ENCODE measurements at regions not wholly inside any gene's neighbourhood (a gene's known extent, or its start where the extent isn't known, plus 50 kb on each side); places are given as distances from the start of the nearest gene placed in this dataset.

DNA sequence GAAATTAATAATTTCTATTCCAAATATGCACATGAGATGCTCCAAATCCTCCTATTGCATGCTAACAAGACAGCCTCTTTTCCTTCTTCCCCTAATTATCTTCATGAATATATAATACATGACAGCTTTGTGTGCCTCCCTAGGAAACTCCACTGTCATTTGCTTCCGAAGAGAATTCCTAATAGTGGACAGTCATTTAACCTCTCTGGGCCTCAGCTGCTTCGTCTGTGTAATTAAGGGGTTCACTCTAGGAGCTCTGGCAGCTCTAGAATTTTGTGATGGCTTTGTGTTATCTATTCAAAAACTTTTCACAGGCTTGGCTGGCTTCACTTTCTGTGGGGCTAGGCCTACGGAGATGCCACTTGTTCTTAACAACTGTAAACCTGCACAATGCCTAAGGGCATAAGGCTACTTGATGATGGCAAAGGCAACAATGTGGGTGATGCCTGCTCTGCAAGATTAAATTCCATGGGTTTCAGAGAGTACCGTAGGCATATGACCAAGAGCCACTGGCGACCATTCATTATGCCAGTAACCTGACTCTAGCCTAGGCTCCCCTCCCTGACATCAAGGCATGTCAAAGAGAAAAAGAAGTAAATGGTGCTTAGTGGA, 333.8 kb upstream of the UMPS start:
- Mint-ChIP-seq H3K27ac (no peak overlapping the region), H3K4me3 (no peak overlapping the region), H3K4me1 (no peaks in the 10 kb centered on the region), H3K9me3 (no peaks in the 10 kb centered on the region), H3K27me3 (peaks cover 6% of the 10 kb centered on the region), H3K36me3 (ENCODE audit: low read depth) (no peaks in the 10 kb centered on the region)
- intact Hi-C loops (cut with micrococcal nuclease), result no loop called here
- DNase-seq, result no peak

DNA sequence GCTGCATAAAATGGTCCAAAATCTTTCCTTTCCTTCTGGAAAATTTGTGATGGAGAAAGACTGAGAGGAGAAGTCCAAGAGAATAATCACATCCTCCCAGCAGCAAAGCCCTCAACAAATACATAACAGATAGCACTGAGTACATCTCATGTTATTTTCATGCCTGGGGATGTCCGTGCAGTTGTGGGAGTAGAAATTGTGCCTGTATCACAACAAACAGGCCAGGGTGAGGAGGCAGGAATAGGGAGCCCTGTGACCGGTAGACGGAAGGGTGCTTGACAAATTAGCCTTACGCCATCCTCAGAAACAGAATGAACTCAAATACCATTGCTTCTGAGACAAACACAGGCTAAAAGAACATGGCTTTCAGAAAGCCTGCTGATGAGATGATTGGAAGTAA, 333.2 kb upstream of the UMPS start:
- Mint-ChIP-seq H3K27me3 (peaks cover 9% of the 10 kb centered on the region), H3K27ac (no peak overlapping the region), H3K4me1 (no peaks in the 10 kb centered on the region), H3K36me3 (ENCODE audit: low read depth) (no peaks in the 10 kb centered on the region), H3K4me3 (no peak overlapping the region), H3K9me3 (no peaks in the 10 kb centered on the region)
- no peak for DNase-seq
- intact Hi-C loops (cut with micrococcal nuclease), result no loop called here

DNA sequence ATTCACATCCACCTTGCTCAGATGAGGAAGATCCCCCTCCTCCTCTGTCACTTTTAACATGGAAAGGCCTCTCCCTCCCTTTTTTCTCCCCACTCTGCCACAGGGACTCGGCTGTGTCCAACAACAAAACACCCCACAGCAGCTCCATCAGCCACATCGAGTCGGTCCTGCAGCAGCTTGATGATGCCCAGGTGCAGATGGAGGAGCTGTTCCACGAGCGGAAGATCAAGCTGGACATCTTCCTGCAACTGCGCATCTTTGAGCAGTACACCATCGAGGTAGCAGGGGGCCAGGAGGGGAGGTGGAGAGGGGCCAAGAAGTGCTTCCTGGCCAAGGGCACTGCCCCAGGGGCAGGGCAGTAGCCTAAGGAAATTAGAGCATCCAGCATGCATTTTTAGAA, 331.7 kb upstream of the UMPS start:
- H3K27me3 Mint-ChIP-seq, result peaks cover 9% of the 10 kb centered on the region
- DNase-seq, result no peak
- H3K4me1 Mint-ChIP-seq, result no peaks in the 10 kb centered on the region
- H3K27ac Mint-ChIP-seq, result no peak overlapping the region
- H3K9me3 Mint-ChIP-seq, result no peaks in the 10 kb centered on the region
- no peak overlapping the region for H3K4me3 Mint-ChIP-seq
- H3K36me3 Mint-ChIP-seq (ENCODE audit: low read depth), result no peaks in the 10 kb centered on the region
- intact Hi-C loops (cut with micrococcal nuclease), result no loop called here

GRCh38 chr3:124401843-124402242, 328.4 kb upstream of the UMPS start:
- no peak overlapping the region for H3K27ac Mint-ChIP-seq
- no peak overlapping the region for H3K4me3 Mint-ChIP-seq
- no peaks in the 10 kb centered on the region for H3K4me1 Mint-ChIP-seq

DNA sequence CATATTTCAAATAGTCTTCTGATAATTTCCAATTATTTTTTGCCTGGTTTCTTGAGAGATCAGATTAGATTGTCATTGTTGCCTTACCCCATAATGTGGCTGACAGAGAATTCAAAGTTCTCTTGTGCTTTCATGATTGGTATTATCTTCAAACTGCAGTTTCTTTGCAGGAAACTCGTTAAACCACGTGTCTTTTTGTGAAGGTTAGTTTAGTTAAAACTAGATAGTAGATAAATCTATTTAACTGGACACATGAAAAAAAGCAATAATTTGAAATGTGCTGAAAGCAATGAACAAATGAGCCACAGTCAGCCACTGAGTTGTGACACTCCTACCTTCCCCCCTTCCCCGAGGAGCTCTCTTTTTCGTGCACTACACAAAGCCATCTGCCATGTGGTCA, 327.5 kb upstream of the UMPS start:
- Mint-ChIP-seq H3K36me3 (ENCODE audit: low read depth) (no peaks in the 10 kb centered on the region), H3K4me1 (no peaks in the 10 kb centered on the region), H3K4me3 (no peak overlapping the region), H3K9me3 (no peaks in the 10 kb centered on the region), H3K27me3 (peaks cover 6% of the 10 kb centered on the region), H3K27ac (no peak overlapping the region)
- no peak for DNase-seq
- intact Hi-C loops (cut with micrococcal nuclease), result no loop called here

More at GRCh38 chr3:124401843-124402242, 328.4 kb upstream of the UMPS start:
- Mint-ChIP-seq H3K9me3 (no peaks in the 10 kb centered on the region), H3K36me3 (ENCODE audit: low read depth) (no peaks in the 10 kb centered on the region), H3K27me3 (peaks cover 6% of the 10 kb centered on the region)
- DNase-seq, result no peak
- intact Hi-C loops (cut with micrococcal nuclease), result no loop called here

GRCh38 chr3:124404621-124405020, 325.6 kb upstream of the UMPS start:
- H3K27ac Mint-ChIP-seq, result no peak overlapping the region
- DNase-seq, result no peak
- intact Hi-C loops (cut with micrococcal nuclease), result no loop called here
- no peak overlapping the region for H3K4me3 Mint-ChIP-seq
- no peaks in the 10 kb centered on the region for H3K9me3 Mint-ChIP-seq
- H3K4me1 Mint-ChIP-seq, result no peaks in the 10 kb centered on the region
- peaks cover 9% of the 10 kb centered on the region for H3K27me3 Mint-ChIP-seq
- no peaks in the 10 kb centered on the region for H3K36me3 Mint-ChIP-seq (ENCODE audit: low read depth)

DNA sequence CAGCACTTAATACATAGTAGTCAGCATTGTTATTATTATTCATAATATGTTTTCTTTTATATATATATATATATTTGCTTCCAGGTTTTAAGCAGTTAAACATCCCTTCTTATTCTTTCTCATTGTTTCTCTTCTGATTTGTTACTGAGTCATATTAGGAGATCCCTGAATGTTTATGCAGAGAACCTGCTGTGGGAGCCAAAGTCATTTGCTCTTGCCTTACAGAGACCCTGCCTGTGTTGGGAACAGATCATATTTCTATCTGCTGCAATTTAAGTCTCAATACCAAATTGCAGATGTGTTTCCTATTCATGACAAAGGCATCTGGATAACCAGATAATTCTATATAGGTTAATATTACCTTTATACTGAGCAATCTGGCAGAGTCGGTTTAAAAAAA, 323.0 kb upstream of the UMPS start:
- intact Hi-C loops (cut with micrococcal nuclease), result no loop called here
- no peaks in the 10 kb centered on the region for H3K36me3 Mint-ChIP-seq (ENCODE audit: low read depth)

DNA sequence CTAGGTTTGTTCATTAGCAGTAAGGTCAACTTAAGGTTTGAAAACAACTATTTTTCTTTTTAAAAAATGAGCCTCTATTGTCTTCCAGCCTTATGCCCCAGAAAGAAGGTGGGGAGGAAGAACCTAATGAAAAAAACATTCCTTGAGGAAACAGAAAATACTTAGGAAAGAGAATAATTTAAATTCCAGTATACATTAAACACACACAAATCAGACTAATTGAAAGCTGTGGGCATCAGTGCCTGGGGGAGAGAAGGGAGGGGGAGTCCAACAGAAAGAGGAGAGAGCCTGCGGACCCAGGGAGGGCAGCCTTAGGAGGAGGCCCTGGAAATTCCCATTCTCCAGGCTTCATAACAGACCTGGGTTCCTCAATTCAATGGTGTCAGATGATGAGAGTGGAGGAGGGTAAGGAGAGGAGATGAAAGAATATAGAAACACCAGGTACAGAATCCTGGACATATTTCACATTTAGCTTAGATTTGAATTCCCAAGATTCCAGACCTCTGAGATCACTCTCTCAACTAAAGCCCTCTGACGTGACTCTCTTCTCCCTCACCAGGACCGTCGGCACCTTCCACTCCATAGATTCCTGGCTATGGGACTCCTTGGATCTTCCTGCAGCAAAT, 320.5 kb upstream of the UMPS start:
- Mint-ChIP-seq H3K4me1 (no peaks in the 10 kb centered on the region), H3K36me3 (ENCODE audit: low read depth) (no peaks in the 10 kb centered on the region), H3K27ac (no peak overlapping the region), H3K9me3 (no peaks in the 10 kb centered on the region), H3K4me3 (no peak overlapping the region), H3K27me3 (peaks cover 9% of the 10 kb centered on the region)
- intact Hi-C loops (cut with micrococcal nuclease), result no loop called here
- no peak for DNase-seq

More for the DNA sequence above, 323.0 kb upstream of the UMPS start:
- Mint-ChIP-seq H3K27me3 (peaks cover 9% of the 10 kb centered on the region), H3K4me3 (no peak overlapping the region), H3K9me3 (no peaks in the 10 kb centered on the region), H3K27ac (no peak overlapping the region), H3K4me1 (no peaks in the 10 kb centered on the region)
- DNase-seq, result no peak

- Mint-ChIP-seq H3K4me3 (no peak overlapping the region), H3K9me3 (no peaks in the 10 kb centered on the region), H3K4me1 (no peaks in the 10 kb centered on the region), H3K36me3 (ENCODE audit: low read depth) (no peaks in the 10 kb centered on the region), H3K27ac (no peak overlapping the region), H3K27me3 (peaks cover 9% of the 10 kb centered on the region)
- no peak for DNase-seq
- intact Hi-C loops (cut with micrococcal nuclease), result no loop called here
Observed at GRCh38 chr3:124410471-124410870, 319.8 kb upstream of the UMPS start.

- Mint-ChIP-seq H3K27ac (no peak overlapping the region), H3K9me3 (no peaks in the 10 kb centered on the region), H3K4me3 (no peak overlapping the region), H3K36me3 (ENCODE audit: low read depth) (no peaks in the 10 kb centered on the region), H3K4me1 (no peaks in the 10 kb centered on the region), H3K27me3 (peaks cover 7% of the 10 kb centered on the region)
- DNase-seq, result no peak
- intact Hi-C loops (cut with micrococcal nuclease), result no loop called here
Observed at GRCh38 chr3:124411728-124412127, 318.5 kb upstream of the UMPS start.

DNA sequence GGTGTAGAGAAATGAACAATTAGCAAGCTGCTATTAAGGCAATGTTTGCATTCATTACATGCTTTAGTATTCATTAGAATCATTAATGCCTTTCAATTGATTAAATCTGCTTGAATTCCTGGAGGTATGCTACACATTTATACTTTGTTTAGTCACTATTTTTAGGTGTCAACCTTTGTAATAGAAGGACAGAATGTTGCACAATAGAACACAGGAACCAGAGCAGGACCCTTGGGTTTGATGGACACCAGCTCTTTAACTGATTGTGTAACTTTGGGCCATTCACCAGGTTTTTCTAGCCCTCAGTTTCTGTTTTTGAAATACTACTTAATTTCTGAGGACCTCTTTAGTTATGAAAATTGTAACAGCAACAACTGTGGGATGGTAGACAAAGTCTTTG, 317.6 kb upstream of the UMPS start:
- Mint-ChIP-seq H3K4me1 (no peaks in the 10 kb centered on the region), H3K9me3 (no peaks in the 10 kb centered on the region), H3K27ac (no peak overlapping the region), H3K27me3 (peaks cover 7% of the 10 kb centered on the region), H3K4me3 (no peak overlapping the region), H3K36me3 (ENCODE audit: low read depth) (no peaks in the 10 kb centered on the region)
- DNase-seq, result no peak
- intact Hi-C loops (cut with micrococcal nuclease), result no loop called here

DNA sequence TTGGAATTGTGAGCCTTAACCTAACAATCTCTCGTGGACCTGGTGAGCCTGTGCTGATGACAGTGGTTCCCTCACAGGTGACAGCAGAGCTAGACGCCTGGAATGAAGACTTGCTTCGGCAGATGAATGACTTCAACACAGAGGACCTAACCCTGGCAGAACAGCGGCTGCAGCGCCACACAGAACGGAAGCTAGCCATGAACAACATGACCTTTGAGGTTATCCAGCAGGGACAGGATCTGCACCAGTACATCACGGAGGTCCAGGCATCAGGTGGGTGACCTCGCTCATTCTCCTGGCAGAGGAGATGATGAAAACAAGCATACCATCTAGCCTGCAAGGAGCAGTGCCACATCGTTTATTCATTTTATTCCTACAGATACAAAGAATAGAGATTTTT, 316.9 kb upstream of the UMPS start:
- H3K4me3 Mint-ChIP-seq, result no peak overlapping the region
- H3K4me1 Mint-ChIP-seq, result no peaks in the 10 kb centered on the region
- H3K9me3 Mint-ChIP-seq, result no peaks in the 10 kb centered on the region
- peaks cover 8% of the 10 kb centered on the region for H3K27me3 Mint-ChIP-seq
- intact Hi-C loops (cut with micrococcal nuclease), result no loop called here
- no peaks in the 10 kb centered on the region for H3K36me3 Mint-ChIP-seq (ENCODE audit: low read depth)
- no peak overlapping the region for H3K27ac Mint-ChIP-seq
- DNase-seq, result no peak

DNA sequence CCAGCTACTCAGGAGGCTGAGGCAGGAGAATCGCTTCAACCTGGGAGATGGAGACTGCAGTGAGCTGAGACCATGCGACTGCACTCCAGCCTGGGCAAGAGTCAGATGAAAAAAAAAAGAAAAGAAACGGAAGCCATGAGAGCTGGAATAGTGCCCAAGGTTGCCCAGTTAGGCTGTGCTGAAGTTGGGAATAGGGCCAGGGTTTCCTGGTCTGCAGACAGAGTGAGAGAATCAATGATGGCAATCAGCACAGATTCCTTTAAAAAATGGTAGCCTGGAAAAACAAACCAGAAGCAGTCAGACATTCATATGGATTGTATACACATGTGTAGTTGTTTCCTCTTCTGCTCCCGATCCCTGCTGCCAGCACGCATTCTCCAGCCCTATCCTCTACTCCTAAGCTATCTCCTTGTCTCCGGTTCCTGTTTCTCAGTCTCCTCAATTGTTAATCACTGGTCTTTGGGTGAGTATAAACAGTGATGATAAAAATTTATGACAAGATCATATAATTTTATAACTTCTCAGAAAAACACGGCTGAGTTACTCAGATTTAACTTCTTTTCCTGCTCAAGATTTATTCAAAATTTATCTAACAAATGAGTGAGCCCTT, 316.2 kb upstream of the UMPS start:
- Mint-ChIP-seq H3K27ac (no peak overlapping the region), H3K4me3 (no peak overlapping the region), H3K27me3 (peaks cover 6% of the 10 kb centered on the region), H3K9me3 (no peaks in the 10 kb centered on the region), H3K36me3 (ENCODE audit: low read depth) (no peaks in the 10 kb centered on the region), H3K4me1 (no peaks in the 10 kb centered on the region)
- DNase-seq, result no peak
- intact Hi-C loops (cut with micrococcal nuclease), result no loop called here

DNA sequence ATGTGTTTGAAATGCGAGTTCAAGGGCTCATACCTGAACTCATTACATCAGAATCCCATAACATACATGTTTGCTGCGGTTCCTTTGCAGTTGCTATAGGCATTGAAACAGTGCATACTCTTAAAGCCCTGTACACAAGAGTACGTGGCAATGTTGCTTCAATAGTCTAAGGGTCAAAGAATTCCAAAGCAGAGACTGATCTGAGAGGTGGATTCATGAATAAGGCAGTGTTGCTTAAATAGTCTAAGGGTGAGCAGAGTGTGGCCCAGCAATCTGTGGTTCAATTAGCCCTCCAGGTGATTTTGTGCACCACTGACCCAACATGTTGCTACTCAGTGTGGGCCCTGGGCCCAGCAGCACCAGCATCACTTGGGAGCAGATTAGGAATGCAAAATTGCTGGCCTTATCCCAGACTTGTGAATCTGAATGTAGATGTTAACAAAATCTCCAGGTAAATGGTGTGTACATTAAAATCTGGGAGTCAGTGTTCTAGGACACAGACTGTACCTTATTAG, 314.7 kb upstream of the UMPS start:
- H3K27me3 Mint-ChIP-seq, result peaks cover 11% of the 10 kb centered on the region
- intact Hi-C loops (cut with micrococcal nuclease), result no loop called here
- no peaks in the 10 kb centered on the region for H3K36me3 Mint-ChIP-seq (ENCODE audit: low read depth)
- no peak overlapping the region for H3K27ac Mint-ChIP-seq
- no peaks in the 10 kb centered on the region for H3K4me1 Mint-ChIP-seq
- H3K9me3 Mint-ChIP-seq, result no peaks in the 10 kb centered on the region
- no peak for DNase-seq
- H3K4me3 Mint-ChIP-seq, result no peak overlapping the region

All from activated CD4-positive, alpha-beta T cell treated with anti-CD3 and anti-CD28 coated beads, Interleukin-2, amount 10 ng/mL, durations not matched to agents 24 days and 14 days (primary cell).